Upper lobe of right lung (tissue), 1 donor: ENCODE measurements at regions not wholly inside any gene's neighbourhood (a gene's known extent, or its start where the extent isn't known, plus 50 kb on each side); places are given as distances from the start of the nearest gene placed in this dataset.

Source experiments
- ATAC-seq: fragments of 200-7000 bp; cut with Tn5 transposase; one replicate; pipeline ENCODE4 v1.9.1; 2020; ENCODE audit warnings: mild to moderate bottlenecking, moderate library complexity
- DNase-seq: peaks from one replicate; pipeline ENCODE4 v3.0.0-alpha.2; 2020
- H3K27ac ChIP-seq: fragments of 200-600 bp; one replicate; pipeline ENCODE4 v1.8.0; 2022
- H3K27me3 ChIP-seq: fragments of 200-600 bp; one replicate; pipeline ENCODE4 v1.8.0; 2022; ENCODE audit warnings: mild to moderate bottlenecking
- H3K36me3 ChIP-seq: fragments of 200-600 bp; one replicate; pipeline ENCODE4 v1.8.0; 2022
- H3K4me1 ChIP-seq: fragments of 200-600 bp; one replicate; pipeline ENCODE4 v1.8.0; 2022
- H3K4me3 ChIP-seq: fragments of 200-600 bp; one replicate; pipeline ENCODE4 v1.8.0; 2022; ENCODE audit warnings: mild to moderate bottlenecking
- H3K9me3 ChIP-seq: fragments of 200-600 bp; one replicate; pipeline ENCODE4 v1.8.0; 2022
- intact Hi-C: fragments of 100-400 bp; cut with DNase I; formaldehyde crosslinking; loops from one replicate; pipeline ENCODE4 v1.11.0; 2022
- TF ChIP-seq, protein P1 (sequence below): fragments of 200-600 bp; IDR thresholded peaks from one replicate; pipeline ENCODE4 v1.8.0; 2022; ENCODE audit warnings: antibody characterized with exemption
- donor health status: DM: no; HTN: yes; CAD: no; lungs with severe emphysema.

DNA sequence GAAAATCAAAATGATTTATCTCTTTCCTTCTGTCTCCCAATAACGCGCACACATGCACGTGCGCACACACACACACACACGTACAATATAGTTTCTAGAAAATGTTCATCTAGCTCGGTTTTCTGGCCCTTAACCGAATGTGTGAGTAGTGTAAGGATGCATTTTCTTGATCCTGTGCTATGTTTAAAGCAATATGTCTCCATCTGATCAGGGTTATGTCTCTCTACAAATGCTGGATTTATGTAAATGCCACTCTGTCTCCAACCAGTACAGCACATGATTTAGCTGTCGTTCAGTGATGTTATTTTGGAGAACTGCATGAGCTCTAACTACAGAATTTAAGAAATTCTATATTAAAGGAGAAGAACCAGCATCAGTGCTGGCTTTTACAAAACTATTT, 198.0 kb downstream of the TJP1 start:
- intact Hi-C loops, result no loop called here
- H3K9me3 ChIP-seq, result no peaks in the 10 kb centered on the region
- no peaks in the 10 kb centered on the region for H3K36me3 ChIP-seq
- H3K27ac ChIP-seq, result no peak overlapping the region
- H3K27me3 ChIP-seq, result no peaks in the 10 kb centered on the region
- TF ChIP-seq, protein P1, sequence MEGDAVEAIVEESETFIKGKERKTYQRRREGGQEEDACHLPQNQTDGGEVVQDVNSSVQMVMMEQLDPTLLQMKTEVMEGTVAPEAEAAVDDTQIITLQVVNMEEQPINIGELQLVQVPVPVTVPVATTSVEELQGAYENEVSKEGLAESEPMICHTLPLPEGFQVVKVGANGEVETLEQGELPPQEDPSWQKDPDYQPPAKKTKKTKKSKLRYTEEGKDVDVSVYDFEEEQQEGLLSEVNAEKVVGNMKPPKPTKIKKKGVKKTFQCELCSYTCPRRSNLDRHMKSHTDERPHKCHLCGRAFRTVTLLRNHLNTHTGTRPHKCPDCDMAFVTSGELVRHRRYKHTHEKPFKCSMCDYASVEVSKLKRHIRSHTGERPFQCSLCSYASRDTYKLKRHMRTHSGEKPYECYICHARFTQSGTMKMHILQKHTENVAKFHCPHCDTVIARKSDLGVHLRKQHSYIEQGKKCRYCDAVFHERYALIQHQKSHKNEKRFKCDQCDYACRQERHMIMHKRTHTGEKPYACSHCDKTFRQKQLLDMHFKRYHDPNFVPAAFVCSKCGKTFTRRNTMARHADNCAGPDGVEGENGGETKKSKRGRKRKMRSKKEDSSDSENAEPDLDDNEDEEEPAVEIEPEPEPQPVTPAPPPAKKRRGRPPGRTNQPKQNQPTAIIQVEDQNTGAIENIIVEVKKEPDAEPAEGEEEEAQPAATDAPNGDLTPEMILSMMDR, result no peak
- H3K4me1 ChIP-seq, result no peaks in the 10 kb centered on the region
- no peak for DNase-seq
- no peak overlapping the region for H3K4me3 ChIP-seq
- no peak for ATAC-seq

DNA sequence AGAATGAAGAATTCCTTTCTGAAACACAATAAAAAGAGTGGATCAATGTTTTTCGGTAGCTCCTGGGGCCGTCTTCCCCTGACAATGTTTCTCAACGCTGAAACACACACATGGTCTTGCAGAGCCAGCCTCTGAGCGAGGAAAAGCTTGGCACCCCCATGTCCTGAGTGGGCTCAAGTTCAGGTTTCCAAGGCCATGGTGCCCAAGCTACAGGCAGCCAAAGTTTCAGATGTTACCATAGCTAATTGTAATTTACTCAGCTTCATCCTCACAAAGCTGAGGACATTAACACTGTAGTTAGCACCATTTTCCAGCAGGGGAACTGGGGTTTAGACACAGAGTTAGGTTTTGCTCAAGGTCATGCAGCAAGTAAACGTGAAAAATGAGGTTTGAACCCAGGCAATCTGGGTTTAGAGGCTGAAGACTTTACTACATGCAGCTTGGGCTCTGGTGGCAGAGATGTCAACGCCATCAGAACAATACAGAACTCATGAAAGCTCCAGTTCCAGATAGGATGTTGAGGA, 199.1 kb downstream of the TJP1 start:
- Histone ChIP-seq H3K27ac (no peak overlapping the region), H3K27me3 (no peaks in the 10 kb centered on the region), H3K4me1 (no peaks in the 10 kb centered on the region), H3K4me3 (no peak overlapping the region), H3K36me3 (no peaks in the 10 kb centered on the region), H3K9me3 (no peaks in the 10 kb centered on the region)
- no peak for DNase-seq
- no peak for ATAC-seq
- intact Hi-C loops, result no loop called here
- TF ChIP-seq, protein P1, result no peak

DNA sequence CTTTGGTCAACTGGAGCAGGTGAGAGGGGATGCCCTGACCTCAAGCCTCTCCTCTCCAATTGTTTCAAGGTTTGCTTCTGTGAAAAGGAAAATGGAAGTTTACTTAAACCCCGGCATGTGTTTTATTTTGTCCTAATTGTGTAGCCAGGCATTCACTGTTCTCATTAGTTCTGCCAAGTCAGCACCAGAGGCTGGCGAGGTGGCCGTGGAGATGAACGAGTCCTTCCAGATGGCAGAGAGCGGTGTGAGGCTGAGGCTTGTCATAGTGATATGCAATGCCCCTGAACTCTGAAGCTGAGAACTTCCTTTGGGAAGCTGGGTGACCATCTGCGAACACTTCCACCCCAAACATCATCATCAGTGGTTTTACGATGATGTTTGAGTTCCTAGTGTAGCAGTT, 199.6 kb downstream of the TJP1 start:
- no peak for DNase-seq

DNA sequence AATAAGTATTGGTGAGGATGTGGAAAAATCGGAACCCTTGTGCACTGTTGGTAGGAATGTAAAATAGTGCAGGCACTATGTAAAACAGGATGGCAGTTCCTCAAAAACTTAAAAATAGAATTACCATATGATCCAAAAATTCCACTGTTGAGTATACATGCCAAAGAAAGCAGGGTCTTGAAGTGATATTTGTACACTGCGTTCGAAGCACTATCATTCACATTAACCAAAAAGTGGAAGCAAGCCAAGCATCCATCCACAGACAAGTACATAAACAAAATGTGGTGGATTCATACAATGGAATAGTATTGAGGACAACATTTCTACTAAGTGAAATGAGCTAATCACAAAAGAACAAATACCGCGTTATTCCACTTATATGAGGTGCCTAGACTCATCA, 200.7 kb downstream of the TJP1 start:
- intact Hi-C loops, result no loop called here
- H3K36me3 ChIP-seq, result no peaks in the 10 kb centered on the region
- no peak for ATAC-seq
- no peak for DNase-seq
- no peaks in the 10 kb centered on the region for H3K4me1 ChIP-seq
- H3K27me3 ChIP-seq, result no peaks in the 10 kb centered on the region
- H3K27ac ChIP-seq, result no peak overlapping the region
- TF ChIP-seq, protein P1, result no peak
- no peak overlapping the region for H3K4me3 ChIP-seq
- H3K9me3 ChIP-seq, result no peaks in the 10 kb centered on the region

More for the DNA sequence above, 199.6 kb downstream of the TJP1 start:
- no peak overlapping the region for H3K27ac ChIP-seq
- no peaks in the 10 kb centered on the region for H3K36me3 ChIP-seq
- ATAC-seq, result no peak
- H3K27me3 ChIP-seq, result no peaks in the 10 kb centered on the region
- intact Hi-C loops, result no loop called here
- no peaks in the 10 kb centered on the region for H3K9me3 ChIP-seq
- no peaks in the 10 kb centered on the region for H3K4me1 ChIP-seq
- H3K4me3 ChIP-seq, result no peak overlapping the region
- TF ChIP-seq, protein P1, result no peak

DNA sequence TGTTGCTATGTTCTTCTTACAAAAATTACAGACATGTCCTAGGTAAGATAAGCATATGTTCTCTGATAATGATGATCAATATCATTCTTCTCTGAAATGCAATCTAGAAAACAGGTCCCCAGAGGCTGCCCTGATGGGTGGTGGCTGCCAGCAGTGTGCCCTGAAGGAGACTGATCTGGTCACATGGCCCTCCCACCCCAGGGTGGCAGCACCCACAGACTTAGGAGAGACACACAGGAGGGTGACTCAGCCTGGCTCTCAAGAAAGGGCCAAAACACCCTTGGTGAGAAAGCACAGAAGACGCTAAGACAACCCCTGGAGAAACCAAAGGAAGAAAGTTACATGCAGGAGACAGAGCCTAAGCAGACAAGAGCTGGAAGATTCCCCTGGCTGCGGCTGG, 203.7 kb downstream of the TJP1 start:
- no peaks in the 10 kb centered on the region for H3K9me3 ChIP-seq
- H3K27ac ChIP-seq, result no peak overlapping the region
- no peak for DNase-seq
- no peaks in the 10 kb centered on the region for H3K36me3 ChIP-seq
- H3K27me3 ChIP-seq, result no peaks in the 10 kb centered on the region
- intact Hi-C loops, result no loop called here
- TF ChIP-seq, protein P1, result no peak
- no peak overlapping the region for H3K4me3 ChIP-seq
- ATAC-seq, result no peak
- H3K4me1 ChIP-seq, result no peaks in the 10 kb centered on the region

DNA sequence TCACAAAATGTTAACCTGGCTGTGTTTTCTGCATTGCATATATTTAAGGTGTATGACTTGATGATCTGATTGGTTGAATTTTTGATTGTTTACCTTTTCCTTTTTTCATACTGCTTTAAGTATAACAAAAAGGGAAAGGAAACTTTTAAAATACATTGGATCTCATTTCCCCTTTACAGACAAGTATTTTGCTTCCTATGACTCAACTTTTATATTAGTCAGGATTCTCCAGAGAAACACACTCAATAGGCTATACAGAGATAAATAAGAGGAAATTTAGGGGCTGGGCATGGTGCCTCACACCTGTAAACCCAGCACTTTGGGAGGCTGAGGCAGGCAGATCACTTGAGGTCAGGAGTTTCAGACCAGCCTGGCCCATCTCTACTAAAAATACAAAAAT, 205.8 kb downstream of the TJP1 start:
- intact Hi-C loops, result no loop called here
- H3K9me3 ChIP-seq, result no peaks in the 10 kb centered on the region
- H3K27ac ChIP-seq, result no peak overlapping the region
- H3K27me3 ChIP-seq, result peaks cover 6% of the 10 kb centered on the region
- H3K36me3 ChIP-seq, result no peaks in the 10 kb centered on the region
- no peaks in the 10 kb centered on the region for H3K4me1 ChIP-seq
- H3K4me3 ChIP-seq, result no peak overlapping the region
- ATAC-seq (no peak), DNase-seq (no peak)
- TF ChIP-seq, protein P1, result no peak
